HG03558 (cell line): ENCODE measurements at regions not wholly inside any gene's neighbourhood (a gene's known extent, or its start where the extent isn't known, plus 50 kb on each side); places are given as distances from the start of the nearest gene placed in this dataset.

Source experiments
- ATAC-seq: cut with Tn5 transposase; IDR thresholded peaks from one replicate; pipeline ENCODE4 v1.9.1; 2021; ENCODE audit warnings: moderate number of reproducible peaks; ENCODE audit not compliant: unreplicated experiment; ENCODE audit errors: extremely low read depth

DNA sequence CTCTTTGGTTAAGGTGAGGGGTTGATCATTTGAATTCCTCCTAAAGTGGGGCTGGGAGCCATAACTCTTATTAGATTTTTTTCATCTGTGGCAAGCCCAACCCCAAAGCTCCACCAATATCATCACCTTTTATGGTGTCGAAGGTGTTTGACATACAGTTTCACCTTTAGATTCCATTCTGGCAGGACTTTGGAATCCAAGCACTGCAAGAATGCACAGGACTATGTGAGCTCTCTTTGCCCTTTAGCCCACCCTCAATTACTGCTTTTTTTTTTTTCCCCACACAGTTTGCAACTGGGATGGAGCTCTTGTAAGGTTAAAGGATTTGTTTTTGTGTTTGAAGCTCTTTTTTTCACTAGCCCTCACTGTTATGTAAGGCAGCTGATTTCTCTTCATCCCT lies 154.0 kb upstream of the KCNJ16 start:
- ATAC-seq: no peak

GRCh38 chr17:69928611-69929010 lies 146.4 kb upstream of the KCNJ16 start:
- ATAC-seq: no peak

- ATAC-seq: no peak
These were observed 138.0 kb upstream of the KCNJ16 start for GRCh38 chr17:69936996-69937395.

DNA sequence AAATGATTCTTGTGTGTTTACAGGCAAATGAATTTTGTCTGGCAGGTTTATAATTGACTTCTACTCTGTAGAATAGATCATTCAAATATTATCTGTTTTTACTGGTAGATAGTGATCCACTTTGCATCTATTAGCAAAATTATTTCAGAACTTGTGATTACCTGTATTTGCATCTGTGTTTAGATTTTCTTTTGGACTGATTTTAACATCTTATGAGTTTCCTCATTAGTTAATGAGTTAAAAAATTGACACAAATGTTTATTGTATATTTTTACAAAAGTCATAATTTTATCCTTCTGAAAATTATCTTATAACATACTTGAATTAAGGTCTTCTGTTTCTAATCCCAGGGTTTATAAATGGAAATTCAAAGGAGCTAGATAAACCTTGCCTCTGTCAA lies 132.0 kb upstream of the KCNJ16 start:
- no peak for ATAC-seq

DNA sequence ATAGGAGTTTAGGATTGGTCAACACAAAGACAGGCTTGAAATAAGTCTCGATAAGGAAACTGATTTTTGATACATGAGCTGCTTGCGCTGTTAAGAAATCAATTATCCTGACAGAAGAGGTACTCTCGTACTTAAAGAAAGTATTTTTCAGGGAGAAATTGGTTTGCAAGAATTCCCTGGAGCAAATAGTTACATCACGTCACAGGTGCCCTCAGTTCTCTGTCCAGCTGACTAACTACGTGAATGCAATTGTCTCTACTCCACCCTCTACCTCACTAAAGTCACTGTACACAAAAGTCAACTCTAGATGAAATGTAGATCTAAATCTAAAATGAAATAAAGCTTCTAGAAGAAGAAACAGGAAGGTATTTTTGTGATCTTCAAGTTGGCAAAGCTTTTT lies 130.6 kb upstream of the KCNJ16 start:
- no peak for ATAC-seq

GRCh38 chr17:69945698-69946185 lies 129.3 kb upstream of the KCNJ16 start:
- no peak for ATAC-seq

DNA sequence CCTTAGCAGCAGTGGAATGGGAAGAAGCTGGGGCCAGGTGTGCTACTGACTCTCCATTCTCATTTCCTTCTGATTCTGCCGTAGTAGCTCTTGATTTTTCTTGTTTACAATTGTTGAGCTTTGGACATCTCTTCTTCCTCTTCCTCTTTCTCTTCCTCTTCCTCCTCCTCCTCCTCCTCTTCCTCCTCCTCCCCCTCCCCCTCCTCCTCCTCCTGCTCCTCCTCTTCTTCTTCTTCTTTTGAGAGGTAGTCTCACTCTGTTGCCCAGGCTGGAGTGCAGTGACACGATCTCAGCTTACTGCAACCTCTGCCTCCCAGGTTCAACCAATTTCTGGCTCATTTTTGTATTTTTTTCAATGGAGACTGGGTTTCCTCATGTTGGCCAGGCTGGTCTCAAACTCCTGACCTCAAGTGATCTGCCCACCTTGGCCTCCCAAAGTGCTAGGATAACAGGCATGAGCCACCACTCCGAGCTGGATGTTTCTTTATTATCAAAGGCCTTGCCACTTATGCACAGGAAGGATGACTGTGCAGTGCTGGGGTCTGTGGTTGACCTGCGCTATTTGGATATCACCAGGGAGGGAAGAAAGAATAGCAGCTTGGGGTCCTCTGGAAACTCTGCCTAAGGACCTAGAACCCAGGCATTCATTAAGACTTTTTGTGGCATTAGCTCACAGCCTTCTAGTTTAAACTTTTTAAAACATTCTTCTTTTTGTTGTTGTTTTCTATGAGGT lies 127.8 kb upstream of the KCNJ16 start:
- no peak for ATAC-seq

DNA sequence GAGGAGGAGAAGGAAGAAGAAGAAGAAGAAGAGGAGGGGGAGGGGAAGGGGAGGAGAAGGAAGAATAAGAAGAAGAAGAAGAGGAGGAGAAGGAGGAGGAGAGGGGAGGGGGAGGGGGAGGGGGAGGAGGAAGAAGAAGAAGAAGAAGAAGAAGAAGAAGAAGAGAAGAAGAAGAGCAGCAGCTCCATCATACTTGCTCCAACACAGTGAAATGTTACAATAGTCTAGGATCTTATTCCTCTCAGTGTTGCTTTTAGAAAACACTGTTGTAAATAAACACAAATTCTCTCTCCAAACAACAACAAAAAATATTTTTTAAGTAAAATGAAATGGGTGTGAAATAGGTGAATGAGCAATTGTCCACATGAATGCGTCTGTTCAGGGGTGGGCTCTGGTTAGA lies 126.6 kb upstream of the KCNJ16 start:
- ATAC-seq: no peak

DNA sequence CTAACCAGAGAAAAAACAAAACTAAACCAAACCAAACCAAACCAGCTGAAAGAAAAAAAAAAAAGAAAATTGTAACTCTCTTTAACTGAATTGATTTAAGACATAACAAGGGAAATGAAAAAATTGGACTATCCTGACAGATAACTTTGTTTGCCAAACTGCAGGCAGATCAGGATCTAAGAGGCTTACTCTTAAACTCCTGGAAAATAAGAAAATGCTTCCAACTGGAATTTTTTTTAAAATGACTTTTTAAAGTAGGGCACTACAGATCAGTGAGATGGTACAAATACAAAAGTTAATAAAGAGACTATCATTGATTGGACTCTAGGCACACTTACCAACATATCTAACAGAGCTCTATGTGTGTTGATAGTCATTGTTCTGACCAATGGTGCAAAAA lies 125.5 kb upstream of the KCNJ16 start:
- no peak for ATAC-seq

- ATAC-seq: no peak
These were observed 124.9 kb upstream of the KCNJ16 start for GRCh38 chr17:69949973-69950695.

- no peak for ATAC-seq
These were observed 124.2 kb upstream of the KCNJ16 start for GRCh38 chr17:69950701-69951418.

DNA sequence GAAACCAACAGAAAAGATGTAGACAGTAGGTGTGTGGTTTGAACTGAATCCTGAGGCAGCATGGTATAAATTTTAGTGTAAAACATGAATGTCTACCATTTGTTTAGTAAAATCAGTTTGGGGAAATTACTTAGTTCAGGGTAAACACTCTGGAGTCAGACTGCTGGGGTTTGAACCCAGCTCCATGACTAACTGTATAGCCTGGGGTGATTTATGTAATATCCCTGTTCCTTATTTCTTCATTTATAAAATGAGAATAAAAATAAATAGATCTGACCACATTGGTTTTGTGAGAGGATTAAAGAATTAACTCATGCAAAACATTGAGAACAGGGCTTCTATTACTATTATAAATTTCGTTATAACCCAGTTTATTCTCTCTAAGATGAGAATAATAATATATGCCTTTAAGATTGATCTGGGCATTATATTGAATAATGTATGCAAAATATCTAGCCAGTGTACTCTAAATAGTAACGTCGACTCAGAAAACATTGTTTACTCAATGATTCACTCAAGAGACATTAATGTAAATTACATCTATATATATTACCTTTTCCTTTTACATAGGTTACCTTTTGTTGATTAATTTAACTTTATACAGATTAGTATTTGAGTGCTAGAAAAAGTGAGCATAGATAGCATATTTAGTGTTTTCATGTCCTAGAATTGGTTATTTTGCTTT lies 120.6 kb upstream of the KCNJ16 start:
- ATAC-seq: no peak

- ATAC-seq: no peak
These were observed 117.0 kb upstream of the KCNJ16 start for GRCh38 chr17:69958063-69958462.

DNA sequence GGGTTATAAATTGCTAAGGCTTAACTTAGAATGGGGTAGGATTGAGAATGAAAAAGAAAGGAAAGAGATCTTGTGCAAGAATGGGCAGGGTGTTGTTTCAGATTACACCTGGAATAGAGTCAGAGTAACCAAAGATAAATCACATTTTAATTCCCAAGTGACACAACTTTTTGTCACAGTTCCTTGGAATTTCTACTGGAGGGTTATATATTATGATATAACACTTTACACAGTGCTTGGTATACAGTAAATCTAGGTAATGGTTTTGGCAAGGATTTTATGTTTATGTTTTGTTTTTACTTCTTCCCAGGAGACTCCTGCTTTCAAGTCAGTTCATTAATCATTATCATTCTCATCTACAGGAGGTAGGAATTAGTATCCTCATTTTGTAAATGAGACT lies 115.7 kb upstream of the KCNJ16 start:
- no peak for ATAC-seq

GRCh38 chr17:69960755-69961154 lies 114.3 kb upstream of the KCNJ16 start:
- no peak for ATAC-seq

DNA sequence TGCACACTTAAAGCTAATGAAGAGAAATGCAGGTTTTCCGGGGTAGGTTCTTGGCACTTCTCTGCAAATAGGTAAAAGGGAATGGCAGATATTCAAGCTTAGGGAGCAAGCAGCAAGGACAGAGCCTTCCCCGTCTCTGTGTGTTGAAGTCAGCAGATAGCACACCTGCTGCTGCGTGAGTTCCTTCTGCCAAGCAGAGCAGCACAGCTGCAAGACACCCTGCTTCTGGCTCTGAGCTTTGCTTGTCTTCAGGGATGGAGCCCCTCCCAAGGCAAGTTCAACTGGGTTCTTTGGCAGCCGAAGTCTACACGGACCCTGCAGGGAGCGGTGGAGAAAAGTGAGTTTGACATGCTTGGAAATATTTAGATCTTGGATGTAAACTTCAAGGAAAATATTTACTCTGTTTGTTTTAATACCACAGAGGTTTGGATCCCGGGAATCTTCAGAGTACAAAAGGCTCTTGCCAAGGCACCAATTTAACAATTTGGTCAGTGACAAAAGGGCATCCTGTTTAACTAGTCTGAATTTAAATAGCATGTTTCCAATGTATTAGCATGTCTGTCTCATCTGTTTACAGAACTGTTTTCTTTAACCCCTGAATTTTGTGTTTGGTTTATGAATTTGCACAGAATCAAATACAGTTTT lies 113.4 kb upstream of the KCNJ16 start:
- no peak for ATAC-seq

DNA sequence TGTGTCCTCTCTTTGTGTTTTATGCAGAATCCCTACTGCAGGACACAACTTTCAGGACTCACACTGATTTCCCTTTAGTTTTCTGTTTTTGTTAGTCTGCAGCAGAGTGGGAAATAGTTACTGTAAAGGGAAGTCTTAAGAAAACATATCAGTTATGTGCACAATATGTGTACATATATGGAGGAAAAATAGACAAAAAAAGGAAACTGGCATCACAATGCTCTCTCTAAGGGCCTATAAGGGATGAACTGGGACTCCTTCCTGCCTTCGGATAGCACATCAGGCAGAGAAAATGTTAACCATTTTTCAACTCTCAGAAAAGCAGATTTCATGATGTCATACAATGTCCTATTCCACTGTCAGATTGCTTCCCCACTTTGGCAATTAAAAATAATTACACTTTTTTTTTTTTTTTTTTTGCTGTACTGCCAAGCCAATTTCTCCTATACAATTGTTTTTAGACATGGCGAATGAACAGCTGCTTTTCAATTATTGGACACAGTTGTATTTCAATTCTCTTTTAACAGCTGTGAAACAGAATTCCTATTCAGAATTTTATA lies 112.5 kb upstream of the KCNJ16 start:
- no peak for ATAC-seq

DNA sequence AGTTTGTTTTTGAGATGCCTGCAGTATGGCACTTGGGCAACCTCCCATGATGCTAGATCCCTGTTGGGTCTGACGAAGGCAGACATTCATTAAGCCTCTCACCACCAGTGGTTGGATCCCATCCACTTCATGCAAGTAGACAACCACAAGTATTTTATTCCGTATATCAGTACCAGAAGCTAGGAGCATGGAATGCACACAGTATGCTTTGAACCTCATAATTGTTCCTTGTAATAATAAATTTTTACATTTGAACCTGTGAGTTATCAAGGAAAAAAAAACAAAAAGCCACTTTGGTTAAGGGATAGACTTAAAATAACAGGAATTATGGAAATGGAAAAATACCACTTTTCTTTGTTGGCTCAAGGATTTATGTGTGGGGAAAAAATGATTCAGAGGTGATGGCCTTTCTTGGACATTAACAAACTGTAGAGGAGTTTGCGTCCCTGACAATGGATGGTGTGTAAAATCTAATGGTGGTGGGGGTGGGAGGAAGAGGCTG lies 107.1 kb upstream of the KCNJ16 start:
- no peak for ATAC-seq

DNA sequence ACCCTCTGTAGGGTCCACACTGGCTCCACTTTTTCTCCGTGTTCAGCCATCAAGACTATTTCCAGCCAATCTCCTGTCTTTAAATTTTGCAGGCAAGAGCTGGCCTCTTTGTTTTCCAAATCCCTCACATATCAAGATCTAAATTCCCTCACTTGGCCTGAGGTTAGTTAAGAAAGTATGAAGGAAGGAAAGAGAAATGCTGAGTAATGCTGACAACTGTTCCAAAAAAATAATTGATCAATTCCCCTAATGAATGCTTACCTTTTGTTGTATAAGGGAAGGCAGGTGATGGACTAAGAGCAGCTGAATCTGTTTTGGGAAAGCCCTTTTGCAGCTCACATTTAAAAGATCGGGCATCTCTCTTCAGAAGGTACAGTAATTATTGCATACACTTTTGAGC lies 105.1 kb upstream of the KCNJ16 start:
- no peak for ATAC-seq

DNA sequence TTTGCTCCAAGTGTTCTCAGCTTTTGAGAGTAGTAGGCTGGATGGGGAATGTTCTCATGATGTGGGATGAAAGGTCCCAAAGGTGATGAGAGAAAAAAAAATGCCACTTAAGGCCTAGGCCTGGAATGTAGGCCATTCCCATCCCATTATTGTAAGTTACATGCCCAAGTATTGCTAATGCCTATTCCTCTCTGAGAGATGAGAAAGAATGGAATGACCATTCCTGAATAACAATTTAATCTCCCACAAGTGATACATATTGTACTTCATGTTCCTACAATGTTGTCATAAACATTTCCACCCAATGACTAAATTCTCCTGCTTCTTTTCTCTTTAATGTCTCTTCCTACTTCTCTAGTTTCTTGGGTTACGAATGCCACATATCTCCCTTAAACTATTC lies 102.8 kb upstream of the KCNJ16 start:
- ATAC-seq: no peak
